GM18870 (cell line): ENCODE measurements at regions not wholly inside any gene's neighbourhood (a gene's known extent, or its start where the extent isn't known, plus 50 kb on each side); places are given as distances from the start of the nearest gene placed in this dataset.
"Not testable (repeated sequence)": the region's sequence is repeated elsewhere in the genome, so short reads cannot be mapped to it uniquely, and the experiment has no call there.

Source experiments
- ATAC-seq: cut with Tn5 transposase; IDR thresholded peaks from one replicate; pipeline ENCODE4 v1.9.1; 2021; ENCODE audit warnings: moderate library complexity; ENCODE audit not compliant: unreplicated experiment

DNA sequence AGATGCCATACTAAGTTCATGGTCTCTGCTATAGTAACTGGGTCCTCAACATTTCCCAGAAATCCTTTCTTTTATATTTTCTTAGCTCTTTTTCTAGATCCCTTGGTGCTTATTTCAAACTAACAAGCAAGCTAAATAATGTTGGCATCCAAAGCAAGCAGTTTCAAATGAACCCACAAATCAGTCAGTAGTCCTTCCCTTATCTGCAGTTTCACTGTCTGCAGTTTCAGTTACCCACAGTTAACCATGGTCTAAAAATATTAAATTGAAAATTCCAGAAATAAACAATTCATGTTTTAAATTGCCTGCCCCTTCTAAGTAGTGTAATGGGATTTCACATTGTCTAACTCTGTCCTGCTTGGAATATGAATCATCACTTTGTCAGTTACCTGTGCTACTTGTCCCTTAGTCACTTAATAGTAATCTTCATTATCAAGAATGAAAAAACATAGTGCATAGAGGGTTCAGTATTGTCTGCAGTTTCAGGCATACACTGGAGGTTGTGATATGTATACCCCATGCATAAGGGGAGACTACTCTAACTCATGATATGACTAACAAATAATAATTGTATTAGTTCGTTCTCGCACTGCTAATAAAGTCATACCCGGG, 633.7 kb downstream of the MECOM start:
- ATAC-seq: no peak

DNA sequence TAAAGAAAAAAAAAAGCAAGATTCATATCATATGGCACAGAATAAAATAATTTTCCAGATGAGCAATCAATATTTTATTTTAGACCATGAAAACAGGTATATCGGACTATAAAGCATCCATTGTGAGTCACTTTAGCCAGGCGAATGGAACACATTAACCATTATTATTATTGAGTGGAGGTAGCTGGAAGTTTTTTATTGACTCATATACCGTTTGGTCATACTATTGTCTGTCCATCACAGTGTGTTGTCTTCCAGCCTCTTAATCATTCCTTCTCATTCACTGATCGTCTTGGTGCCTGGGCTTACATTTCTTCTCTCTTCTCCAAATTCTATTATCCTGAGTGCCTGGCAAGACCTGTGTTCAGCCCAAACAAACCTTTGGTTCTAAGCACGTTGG, 634.8 kb downstream of the MECOM start:
- ATAC-seq: no peak

DNA sequence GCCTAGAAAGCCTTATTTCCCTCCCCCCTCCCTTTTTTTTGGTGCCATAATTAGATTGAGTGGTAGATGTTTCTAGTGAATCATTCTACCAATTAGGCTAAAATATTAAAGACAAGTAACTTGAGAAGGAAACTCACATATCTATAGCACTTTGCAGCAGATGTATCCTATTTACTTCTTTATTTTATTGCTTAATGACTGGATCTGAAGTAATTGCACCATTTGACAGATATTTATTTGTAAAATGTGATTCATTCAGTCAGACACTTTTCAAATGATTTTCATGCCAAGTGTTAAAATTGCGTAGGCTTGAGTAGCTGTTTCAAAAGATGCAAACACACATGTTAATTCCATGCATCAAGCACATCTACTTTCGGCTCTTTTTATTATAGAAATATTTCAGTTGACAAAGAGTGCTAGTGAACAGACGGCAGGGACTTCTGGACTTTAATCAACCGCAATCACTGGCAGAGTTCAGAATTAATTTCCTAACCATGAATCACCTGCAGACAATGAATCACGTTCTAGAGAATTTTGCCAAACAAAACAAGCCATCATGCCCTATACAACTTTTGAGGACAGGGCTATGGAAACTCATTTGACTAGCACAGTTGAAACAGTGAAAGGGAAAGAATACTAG, 636.8 kb downstream of the MECOM start:
- ATAC-seq: no peak

DNA sequence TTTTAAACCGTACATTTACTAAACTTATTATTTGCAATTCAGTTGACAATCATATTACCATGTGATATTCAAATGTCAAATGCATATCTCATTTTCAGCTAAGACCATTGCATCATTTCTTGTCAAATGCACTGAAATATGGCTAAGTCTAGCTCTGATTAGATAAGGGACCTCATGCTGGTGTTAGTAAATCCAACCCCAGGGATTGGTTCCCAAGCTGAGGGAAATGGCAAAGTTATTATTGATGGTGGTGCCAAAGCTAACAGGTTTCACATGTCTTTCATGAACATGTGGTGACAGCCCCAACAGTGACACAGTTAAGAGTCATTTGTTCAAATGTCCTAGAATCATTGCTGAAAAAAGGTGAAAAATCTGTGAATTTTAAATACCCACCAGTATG, 641.1 kb downstream of the MECOM start:
- no peak for ATAC-seq

DNA sequence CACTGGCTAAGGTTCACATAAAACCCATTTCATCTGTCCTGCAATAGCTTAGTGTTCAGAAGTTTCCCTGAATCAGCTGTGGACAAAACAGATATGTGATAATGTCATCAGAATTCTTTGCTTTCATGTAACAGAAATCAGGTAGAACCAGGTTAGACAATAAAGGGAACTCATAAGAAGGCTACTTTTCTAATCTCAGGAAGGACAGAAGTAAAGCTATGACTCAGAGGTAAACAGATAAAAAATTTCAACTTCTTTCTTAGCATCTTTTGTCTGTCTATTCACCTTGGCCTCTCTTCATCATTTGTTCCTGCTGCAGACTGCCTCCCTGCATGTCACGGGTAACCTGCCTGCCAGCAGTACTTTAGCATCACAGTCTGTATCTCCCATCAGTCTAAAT, 643.1 kb downstream of the MECOM start:
- no peak for ATAC-seq

DNA sequence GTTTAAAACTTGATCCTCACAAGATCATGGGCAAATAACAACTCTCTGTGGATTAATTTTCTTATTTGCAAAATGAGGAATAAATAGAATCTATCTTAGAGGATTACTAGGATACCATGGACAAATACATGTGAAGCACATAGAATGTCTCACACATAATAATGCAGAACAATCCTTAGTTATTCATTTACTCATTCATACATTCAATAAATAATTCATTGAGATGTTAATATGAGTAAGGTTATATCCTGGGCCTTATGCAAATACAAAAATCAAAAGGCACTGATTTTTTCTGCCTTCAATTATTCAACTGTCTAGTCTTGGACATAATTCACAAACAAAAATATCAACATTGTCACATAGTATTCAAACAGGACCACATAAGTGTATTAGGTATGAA, 654.1 kb downstream of the MECOM start:
- no peak for ATAC-seq

DNA sequence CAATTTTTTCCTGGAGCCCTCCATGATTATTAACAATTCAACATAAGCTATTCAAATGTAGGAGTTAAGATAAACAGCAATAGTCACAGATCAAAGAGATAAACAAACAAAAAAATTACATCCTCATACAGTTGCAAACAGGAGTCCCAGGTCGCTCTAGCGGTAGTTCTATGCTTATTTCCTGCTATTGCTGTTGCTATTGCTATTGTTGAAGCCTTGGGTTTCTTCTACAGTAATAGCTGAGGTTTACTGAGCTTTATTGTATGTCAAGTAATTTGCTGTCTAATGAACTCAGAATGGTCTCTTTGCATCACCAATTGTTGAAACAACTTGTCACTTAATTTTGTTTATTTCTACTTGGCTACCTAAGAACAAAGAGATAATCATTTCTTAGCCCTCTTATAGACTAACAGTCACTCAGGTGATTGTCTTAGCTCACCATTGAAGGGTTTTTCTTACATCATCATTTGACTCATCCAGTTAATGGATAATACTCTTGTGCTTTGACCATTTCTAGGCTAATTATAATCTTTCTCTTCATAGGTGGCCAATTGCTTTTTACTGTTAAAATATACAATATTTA, 654.6 kb downstream of the MECOM start:
- no peak for ATAC-seq

DNA sequence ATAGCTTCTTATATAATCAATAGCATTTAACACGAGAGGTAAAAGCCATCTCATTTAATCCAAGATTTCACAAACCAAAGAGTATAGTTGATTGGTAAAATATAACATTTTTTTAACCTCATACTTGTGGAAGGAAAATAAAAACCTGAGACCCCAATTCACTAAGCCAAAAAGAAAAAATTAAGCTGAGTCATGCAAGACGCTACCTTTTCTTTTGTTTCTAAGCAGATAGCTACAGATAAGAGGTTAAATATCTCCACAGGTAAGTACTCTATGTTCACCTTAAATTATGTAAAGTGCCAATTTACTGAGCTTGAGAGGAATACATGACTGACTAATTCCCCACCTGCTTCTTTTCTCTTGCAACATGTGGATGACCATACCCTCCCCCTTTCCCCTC, 656.4 kb downstream of the MECOM start:
- ATAC-seq: no peak

DNA sequence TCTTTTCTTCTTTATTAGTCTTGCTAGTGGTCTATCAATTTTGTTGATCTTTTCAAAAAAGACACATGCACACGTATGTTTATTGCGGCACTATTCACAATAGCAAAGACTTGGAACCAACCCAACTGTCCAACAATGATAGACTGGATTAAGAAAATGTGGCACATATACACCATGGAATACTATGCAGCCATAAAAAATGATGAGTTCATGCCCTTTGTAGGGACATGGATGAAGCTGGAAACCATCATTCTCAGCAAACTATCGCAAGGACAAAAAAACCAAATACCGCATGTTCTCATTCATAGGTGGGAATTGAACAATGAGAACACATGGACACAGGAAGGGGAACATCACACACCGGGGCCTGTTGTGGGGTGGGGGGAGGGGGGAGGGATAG, 657.1 kb downstream of the MECOM start:
- not testable (repeated sequence) for ATAC-seq

DNA sequence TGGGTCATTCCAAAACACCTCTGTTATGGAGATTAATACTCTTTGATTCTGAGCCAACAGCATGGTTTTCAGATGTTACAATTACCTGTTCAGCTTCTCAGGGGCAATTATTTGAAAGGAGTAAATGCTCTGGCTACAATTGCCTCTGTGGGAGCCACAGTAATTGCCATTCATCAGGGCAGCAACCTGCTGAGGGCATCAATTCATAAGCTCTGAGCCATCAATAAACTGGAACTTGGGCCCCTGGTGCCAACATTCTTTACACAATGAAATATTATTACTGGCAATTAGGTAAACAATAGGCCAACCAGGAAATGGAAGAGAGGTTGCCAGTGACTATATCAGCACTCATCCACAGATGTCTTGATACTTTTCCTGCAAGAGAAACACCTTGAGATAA, 660.8 kb downstream of the MECOM start:
- ATAC-seq: no peak

DNA sequence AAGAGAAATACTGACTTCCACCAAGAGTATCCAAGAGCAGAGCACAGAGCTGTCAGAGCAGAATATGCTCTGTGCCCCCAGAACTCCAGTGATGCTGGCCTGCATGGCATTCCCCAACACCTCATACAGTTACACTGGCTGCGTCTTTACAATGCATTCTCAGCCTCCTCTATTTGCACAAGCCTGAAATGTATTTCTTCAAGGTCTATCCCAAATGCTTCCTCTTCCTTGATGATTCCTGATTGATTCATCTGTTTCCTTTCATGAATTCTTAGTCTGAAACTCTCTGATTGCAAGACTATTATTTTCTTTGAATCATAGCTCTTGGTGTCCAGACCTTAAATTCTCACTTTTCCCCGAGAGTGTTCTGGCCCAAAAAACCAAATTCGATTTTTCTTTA, 664.7 kb downstream of the MECOM start:
- ATAC-seq: no peak

DNA sequence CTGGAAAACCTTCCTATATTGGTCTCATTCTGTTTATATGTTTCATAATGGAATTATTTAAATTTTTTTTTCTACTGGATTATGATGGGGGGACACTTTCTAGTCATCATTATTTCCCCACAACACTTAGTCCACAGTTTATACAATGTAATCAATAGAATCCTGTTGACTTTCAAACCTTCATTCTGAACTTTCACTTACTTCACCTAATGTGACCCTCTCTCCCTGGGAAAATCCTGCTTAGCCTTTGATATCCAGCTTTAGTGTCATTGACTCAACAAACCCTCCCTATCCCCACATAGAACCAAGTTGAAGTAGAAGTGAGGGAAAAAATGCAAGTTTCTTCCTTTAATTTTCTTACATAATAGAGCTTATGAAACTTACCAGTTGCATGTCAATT, 666.0 kb downstream of the MECOM start:
- no peak for ATAC-seq

DNA sequence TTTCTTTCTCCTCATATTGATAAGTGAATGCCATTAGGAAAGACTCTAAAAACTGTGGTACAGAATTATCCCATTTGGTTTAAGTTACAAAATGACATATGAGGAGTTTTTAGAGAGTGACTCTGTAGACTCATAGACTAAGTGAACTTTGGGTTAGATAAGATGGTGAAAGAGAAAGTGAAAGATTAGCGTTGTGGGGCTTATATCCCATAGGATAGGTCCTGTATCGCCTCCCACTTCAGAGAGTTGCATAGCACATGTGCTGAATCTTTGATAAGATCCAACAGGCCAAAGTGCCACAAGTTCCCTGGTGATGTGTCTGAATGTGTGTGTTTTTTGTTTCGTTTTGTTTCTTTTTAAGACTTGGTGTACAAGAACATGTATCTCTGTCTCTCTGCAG, 666.9 kb downstream of the MECOM start:
- peak; percentile 42 for ATAC-seq

DNA sequence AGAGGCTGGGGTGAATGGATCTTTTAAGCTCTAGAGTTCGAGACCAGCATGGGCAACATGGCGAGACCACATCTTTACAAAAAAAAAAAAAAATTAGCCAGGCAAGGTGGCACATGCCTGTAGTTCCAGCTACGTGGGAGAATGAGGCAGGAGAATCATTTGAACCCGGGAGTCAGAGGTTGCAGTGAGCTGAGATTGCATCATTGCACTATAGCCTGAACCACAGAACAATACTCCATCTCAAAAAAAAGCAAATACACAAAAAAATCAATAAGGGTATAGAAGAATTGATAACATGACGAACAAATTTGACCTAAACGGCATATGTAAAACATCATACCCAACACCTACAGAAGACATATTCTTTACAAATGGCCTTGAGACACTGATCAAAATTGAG, 668.4 kb downstream of the MECOM start:
- no peak for ATAC-seq

DNA sequence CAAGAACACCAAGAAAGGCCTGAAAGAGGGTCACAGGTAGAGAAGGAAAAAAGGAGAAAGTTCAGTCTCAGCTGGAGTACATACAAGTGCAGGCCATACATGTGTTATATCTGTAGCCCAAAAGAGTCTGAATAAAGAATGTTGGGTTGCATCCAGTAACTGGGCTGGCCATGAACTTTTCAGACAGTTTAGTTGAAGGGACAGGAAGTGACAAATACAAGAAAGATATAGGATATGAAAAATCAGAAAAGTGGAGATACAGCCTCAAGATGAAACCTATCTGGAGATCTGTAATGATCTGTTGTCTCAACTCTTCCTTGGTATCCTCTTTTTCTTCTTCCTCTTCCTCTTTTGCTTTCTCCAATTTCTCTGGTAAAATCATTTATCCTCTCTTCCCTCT, 671.7 kb downstream of the MECOM start:
- ATAC-seq: no peak

DNA sequence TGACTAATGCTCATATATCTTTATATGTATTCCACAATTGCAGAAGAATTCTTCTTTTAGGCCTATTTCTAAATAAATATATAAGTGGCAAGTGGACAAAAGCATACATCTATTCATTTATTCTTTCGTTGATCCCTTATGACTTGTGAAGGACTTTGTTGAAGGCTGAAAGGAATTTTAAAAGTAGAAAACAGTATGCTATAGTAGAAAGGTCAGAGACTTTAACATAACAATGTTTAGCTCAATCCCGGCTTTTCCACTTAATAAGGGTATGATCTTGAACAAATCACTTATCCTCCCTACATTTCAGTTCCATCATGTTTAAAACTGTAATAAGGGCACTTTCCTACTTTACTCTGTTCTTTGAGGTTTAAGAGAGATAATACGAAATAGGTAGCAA, 672.9 kb downstream of the MECOM start:
- ATAC-seq: no peak

DNA sequence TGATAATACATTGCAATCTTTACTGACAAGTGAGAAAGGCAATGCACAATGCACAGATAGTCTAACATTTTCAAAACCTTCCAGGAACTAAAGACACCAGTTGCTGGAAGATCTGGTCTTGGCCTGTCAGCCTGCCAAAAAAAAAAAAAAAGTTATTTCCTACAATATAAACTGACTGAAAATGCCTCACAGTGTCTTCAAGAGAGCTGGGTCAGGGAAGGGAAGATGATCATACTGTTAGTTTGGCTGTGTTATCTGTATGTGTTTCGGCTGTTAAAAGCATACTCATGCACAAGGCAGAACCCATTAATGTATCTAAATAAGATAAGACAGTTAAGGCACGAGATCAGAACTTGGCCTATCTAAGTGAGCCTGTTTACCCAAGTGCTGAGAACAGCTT, 673.4 kb downstream of the MECOM start:
- ATAC-seq: no peak

DNA sequence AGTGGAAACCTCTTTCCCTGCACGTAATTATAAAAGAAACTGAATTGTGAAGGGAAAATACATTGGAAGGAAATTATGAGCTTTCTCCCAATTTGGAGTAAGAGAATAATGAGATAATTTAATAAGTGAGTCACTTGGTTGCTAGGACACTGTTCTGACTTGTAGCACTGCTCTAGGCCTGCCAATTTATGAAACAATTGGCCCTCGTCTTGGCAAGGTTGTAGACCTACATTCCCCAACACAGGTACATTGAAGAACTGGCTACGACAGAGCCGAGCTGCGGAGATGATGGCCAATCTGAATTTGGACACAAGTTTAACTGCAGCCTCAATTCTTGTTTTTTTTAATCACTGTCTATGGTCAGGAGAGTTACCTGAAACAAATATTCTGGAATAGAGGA, 674.1 kb downstream of the MECOM start:
- no peak for ATAC-seq

DNA sequence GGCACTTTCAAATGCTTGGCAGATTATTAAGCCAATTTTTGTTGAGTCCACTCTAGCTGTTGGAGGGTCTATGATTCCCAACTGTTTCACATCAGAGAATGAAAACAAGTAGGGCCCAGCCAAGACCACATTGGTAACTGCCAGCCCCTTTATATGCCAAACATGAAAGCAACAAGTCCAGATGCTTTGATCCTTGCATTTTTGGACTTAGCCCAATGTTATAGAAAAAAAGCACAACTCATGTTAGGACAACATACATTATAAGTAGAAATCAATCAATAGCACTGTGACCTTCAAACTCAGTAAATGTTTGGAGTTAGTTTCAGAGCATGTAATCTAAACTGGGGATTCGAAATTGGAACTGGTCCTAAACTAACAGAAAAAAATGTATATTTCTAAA, 674.7 kb downstream of the MECOM start:
- no peak for ATAC-seq

DNA sequence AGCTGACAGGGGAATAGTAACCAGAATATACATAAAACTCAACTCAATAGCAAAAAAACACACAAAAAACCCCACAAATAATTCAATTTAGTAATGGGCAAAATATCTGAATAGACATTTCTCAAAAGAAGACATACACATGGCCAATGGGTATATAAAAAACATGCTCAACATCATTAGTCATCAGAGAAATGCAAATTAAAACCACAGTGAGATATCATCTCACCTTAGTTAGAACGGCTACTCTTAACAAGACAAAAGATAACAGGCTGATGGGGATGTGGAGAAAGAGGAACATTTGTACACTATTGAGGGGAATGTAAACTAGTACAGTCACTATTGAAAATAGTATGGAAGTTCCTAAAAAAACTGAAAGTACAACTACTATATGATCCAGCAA, 678.6 kb downstream of the MECOM start:
- ATAC-seq: no peak

DNA sequence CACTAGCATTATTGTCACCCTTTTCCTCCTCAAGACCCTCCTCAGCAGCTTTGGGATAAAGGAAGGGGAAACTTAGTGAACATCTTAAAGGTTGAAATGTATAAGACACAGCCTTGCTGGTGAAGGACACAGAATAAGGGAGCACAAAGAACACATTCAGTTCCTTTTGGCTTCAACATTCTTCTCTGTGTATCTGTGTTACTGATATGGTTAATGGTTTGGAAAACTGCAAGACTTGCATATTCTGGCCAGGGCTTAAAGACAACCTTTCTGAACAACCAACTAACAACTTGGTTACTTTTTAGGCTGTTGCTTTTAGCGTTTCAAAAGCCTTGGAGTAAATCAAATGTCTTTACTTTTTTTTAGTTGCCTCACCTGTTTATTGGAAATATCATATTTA, 680.5 kb downstream of the MECOM start:
- no peak for ATAC-seq

DNA sequence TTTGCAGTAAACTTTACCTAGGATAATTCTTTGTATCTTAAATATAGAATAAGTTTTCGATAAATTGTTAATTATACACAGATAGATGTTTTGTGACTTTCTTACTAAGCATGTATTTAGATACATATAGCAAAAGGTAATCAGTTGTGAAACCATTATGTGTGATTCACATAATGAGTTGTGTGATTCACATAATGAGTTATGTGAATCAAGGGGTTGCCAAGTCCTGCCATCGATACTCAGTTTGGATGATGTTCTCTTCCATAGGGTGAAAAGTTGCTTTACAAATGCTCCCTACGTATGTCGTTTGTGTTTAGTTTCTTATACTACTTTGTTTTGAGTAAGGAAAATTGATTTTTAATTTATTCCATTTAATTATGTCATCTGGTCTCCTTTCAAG, 682.1 kb downstream of the MECOM start:
- no peak for ATAC-seq
